ENCODE measurements at regions not wholly inside any gene's neighbourhood (a gene's known extent, or its start where the extent isn't known, plus 50 kb on each side); places are given as distances from the start of the nearest gene placed in this dataset.

DNA sequence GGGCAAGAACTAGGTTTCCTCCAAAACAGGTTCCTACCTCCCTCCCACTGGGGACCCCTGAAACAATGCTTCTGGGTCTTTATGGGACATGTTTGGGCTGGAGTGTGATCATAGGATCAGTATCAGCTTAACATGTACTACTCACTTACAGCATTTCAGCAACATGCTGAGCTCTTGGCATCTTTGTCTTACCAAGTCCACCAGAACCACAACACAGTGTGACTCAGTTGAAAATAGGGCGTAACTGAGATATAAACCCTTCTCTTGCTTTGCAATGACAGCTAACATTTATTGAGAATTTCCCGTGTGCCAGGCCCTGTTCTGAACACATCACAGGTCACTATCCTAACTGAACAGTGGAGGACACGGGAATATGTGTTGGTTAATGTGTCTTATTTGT lies 218.5 kb upstream of the LNX1 start:
- TF ChIP-seq, protein P1, sequence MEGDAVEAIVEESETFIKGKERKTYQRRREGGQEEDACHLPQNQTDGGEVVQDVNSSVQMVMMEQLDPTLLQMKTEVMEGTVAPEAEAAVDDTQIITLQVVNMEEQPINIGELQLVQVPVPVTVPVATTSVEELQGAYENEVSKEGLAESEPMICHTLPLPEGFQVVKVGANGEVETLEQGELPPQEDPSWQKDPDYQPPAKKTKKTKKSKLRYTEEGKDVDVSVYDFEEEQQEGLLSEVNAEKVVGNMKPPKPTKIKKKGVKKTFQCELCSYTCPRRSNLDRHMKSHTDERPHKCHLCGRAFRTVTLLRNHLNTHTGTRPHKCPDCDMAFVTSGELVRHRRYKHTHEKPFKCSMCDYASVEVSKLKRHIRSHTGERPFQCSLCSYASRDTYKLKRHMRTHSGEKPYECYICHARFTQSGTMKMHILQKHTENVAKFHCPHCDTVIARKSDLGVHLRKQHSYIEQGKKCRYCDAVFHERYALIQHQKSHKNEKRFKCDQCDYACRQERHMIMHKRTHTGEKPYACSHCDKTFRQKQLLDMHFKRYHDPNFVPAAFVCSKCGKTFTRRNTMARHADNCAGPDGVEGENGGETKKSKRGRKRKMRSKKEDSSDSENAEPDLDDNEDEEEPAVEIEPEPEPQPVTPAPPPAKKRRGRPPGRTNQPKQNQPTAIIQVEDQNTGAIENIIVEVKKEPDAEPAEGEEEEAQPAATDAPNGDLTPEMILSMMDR (IDR thresholded peaks at IDR 0.05; ENCODE audit: poor library complexity), result no peak
- TF ChIP-seq EZH2 (IDR thresholded peaks at IDR 0.05; ENCODE audit: borderline replicate concordance) (no peak), EZH2phosphoT487 (IDR thresholded peaks at IDR 0.05; ENCODE audit: low read depth, severe bottlenecking, unreplicated experiment) (no peak)

Data from hepatocyte (in vitro differentiated cells).